Astrocyte (in vitro differentiated cells and primary cell): ENCODE measurements at regions not wholly inside any gene's neighbourhood (a gene's known extent, or its start where the extent isn't known, plus 50 kb on each side); places are given as distances from the start of the nearest gene placed in this dataset.

Experiments
- CTCF ChIP-seq: IDR thresholded peaks from 2 replicates; pipeline ENCODE4 v1.5.1; 2011; ENCODE audit warnings: low read depth, mild to moderate bottlenecking, inconsistent platforms, low read length, moderate library complexity; ENCODE audit not compliant: insufficient read depth
- EZH2 ChIP-seq: IDR thresholded peaks from 2 replicates; pipeline ENCODE4 v1.6.1; 2012; ENCODE audit warnings: mild to moderate bottlenecking, low read length, inconsistent platforms; ENCODE audit not compliant: insufficient read depth

GRCh38 chr12:59859171-59859510, 263.3 kb downstream of the SLC16A7 start:
- no peak for TF ChIP-seq CTCF
- TF ChIP-seq EZH2: no peak
